ENCODE measurements at regions not wholly inside any gene's neighbourhood (a gene's known extent, or its start where the extent isn't known, plus 50 kb on each side); places are given as distances from the start of the nearest gene placed in this dataset.

- TF ChIP-seq CTCF (IDR thresholded peaks at IDR 0.05; ENCODE audit: low read length) (no peak), EZH2 (optimal IDR thresholded peaks at IDR 0.05; ENCODE audit: low read depth, low read length) (no peak), EZH2phosphoT487 (IDR thresholded peaks at IDR 0.05; ENCODE audit: low read length) (no peak)
Observed at GRCh38 chr5:117588611-117589010, 1014.0 kb upstream of the SEMA6A start.
